ENCODE measurements at regions not wholly inside any gene's neighbourhood (a gene's known extent, or its start where the extent isn't known, plus 50 kb on each side); places are given as distances from the start of the nearest gene placed in this dataset.
A peak's percentile ranks its signal among the peaks of the same experiment; 100 is the strongest.

GRCh38 chr3:89851974-89852621 is 744.7 kb downstream of the EPHA3 start:
- DNase-seq (ENCODE audit: low spot score in 2 of 2, unreplicated experiment in 2 of 2): peak; percentile 48 to 77
- TF ChIP-seq CTCF (IDR thresholded peaks at IDR 0.05; ENCODE audit: unreplicated experiment): peak; percentile 28
- H3K4me3 Mint-ChIP-seq: no peak overlapping the region

GRCh38 chr3:89859757-89860156 is 752.3 kb downstream of the EPHA3 start:
- DNase-seq (ENCODE audit: low spot score in 2 of 2, unreplicated experiment in 2 of 2): no peak
- H3K36me3 Mint-ChIP-seq: no peaks in the 10 kb centered on the region
- H3K27ac Mint-ChIP-seq: no peak overlapping the region
- peaks cover 6% of the 10 kb centered on the region for H3K4me1 Mint-ChIP-seq
- no peaks in the 10 kb centered on the region for H3K27me3 Mint-ChIP-seq (ENCODE audit: low read depth)
- peaks cover 11% of the 10 kb centered on the region for H3K9me3 Mint-ChIP-seq
- H3K4me3 Mint-ChIP-seq: no peak overlapping the region
- TF ChIP-seq CTCF (IDR thresholded peaks at IDR 0.05; ENCODE audit: unreplicated experiment): no peak

More at GRCh38 chr3:89851974-89852621, 744.7 kb downstream of the EPHA3 start:
- H3K27me3 Mint-ChIP-seq (ENCODE audit: low read depth): no peaks in the 10 kb centered on the region
- H3K36me3 Mint-ChIP-seq: no peaks in the 10 kb centered on the region
- H3K9me3 Mint-ChIP-seq: no peaks in the 10 kb centered on the region
- peak overlapping the region; percentile 23 for H3K27ac Mint-ChIP-seq
- peaks cover 20% of the 10 kb centered on the region for H3K4me1 Mint-ChIP-seq

GRCh38 chr3:89867286-89867685 is 759.9 kb downstream of the EPHA3 start:
- Mint-ChIP-seq H3K4me1 (no peaks in the 10 kb centered on the region), H3K27ac (no peak overlapping the region), H3K9me3 (peaks cover 5% of the 10 kb centered on the region), H3K4me3 (no peak overlapping the region), H3K36me3 (no peaks in the 10 kb centered on the region), H3K27me3 (ENCODE audit: low read depth) (no peaks in the 10 kb centered on the region)
- TF ChIP-seq CTCF (IDR thresholded peaks at IDR 0.05; ENCODE audit: unreplicated experiment): no peak
- DNase-seq (ENCODE audit: low spot score in 2 of 2, unreplicated experiment in 2 of 2): no peak

- no peak for TF ChIP-seq CTCF (IDR thresholded peaks at IDR 0.05; ENCODE audit: unreplicated experiment)
- no peak overlapping the region for H3K4me3 Mint-ChIP-seq
- no peak for DNase-seq (ENCODE audit: low spot score in 2 of 2, unreplicated experiment in 2 of 2)
- peaks cover 3% of the 10 kb centered on the region for H3K9me3 Mint-ChIP-seq
- H3K4me1 Mint-ChIP-seq: no peaks in the 10 kb centered on the region
- no peaks in the 10 kb centered on the region for H3K36me3 Mint-ChIP-seq
- H3K27me3 Mint-ChIP-seq (ENCODE audit: low read depth): no peaks in the 10 kb centered on the region
- H3K27ac Mint-ChIP-seq: no peak overlapping the region
Measured at GRCh38 chr3:89876116-89876515, 768.7 kb downstream of the EPHA3 start.

GRCh38 chr3:89877230-89877629 is 769.8 kb downstream of the EPHA3 start:
- TF ChIP-seq CTCF (IDR thresholded peaks at IDR 0.05; ENCODE audit: unreplicated experiment): no peak
- H3K9me3 Mint-ChIP-seq: peaks cover 5% of the 10 kb centered on the region
- no peak overlapping the region for H3K27ac Mint-ChIP-seq
- no peaks in the 10 kb centered on the region for H3K36me3 Mint-ChIP-seq
- no peaks in the 10 kb centered on the region for H3K27me3 Mint-ChIP-seq (ENCODE audit: low read depth)
- no peak overlapping the region for H3K4me3 Mint-ChIP-seq
- DNase-seq (ENCODE audit: low spot score in 2 of 2, unreplicated experiment in 2 of 2): no peak
- no peaks in the 10 kb centered on the region for H3K4me1 Mint-ChIP-seq

GRCh38 chr3:89889386-89889785 is 782.0 kb downstream of the EPHA3 start:
- H3K9me3 Mint-ChIP-seq: peaks cover 13% of the 10 kb centered on the region
- no peak for DNase-seq (ENCODE audit: low spot score in 2 of 2, unreplicated experiment in 2 of 2)
- no peaks in the 10 kb centered on the region for H3K4me1 Mint-ChIP-seq
- no peak overlapping the region for H3K4me3 Mint-ChIP-seq
- TF ChIP-seq CTCF (IDR thresholded peaks at IDR 0.05; ENCODE audit: unreplicated experiment): no peak
- no peaks in the 10 kb centered on the region for H3K36me3 Mint-ChIP-seq
- no peaks in the 10 kb centered on the region for H3K27me3 Mint-ChIP-seq (ENCODE audit: low read depth)
- H3K27ac Mint-ChIP-seq: no peak overlapping the region
